T-cell (primary cell): ENCODE measurements at regions not wholly inside any gene's neighbourhood (a gene's known extent, or its start where the extent isn't known, plus 50 kb on each side); places are given as distances from the start of the nearest gene placed in this dataset.

ENCODE experiments used
- ATAC-seq, 4 experiments: fragments of 200-7000 bp in 3 of 4; fragments of 150-1000 bp in 1 of 4; cut with Tn5 transposase; replicated peaks in 1 of 4; 1 replicate in 3 of 4; 2 replicates in 1 of 4; pipeline ENCODE4 v1.10.0; 2021; ENCODE audit warnings: moderate library complexity in 3 of 4, mild to moderate bottlenecking in 2 of 4, moderate number of reproducible peaks in 1 of 4
- CTCF ChIA-PET, 2 donors: fragments of 300-600 bp; sonication (Branson Sonifier 250); formaldehyde crosslinking; loops; one replicate each; lab custom pipeline; 2022; ENCODE audit warnings: antibody characterized with exemption in 2 of 2; lab: Charles Lee
- POLR2A ChIA-PET, 2 donors: fragments of 300-600 bp; sonication (Branson Sonifier 250); formaldehyde crosslinking; loops; one replicate each; lab custom pipeline; 2022; ENCODE audit warnings: antibody characterized with exemption in 2 of 2; lab: Charles Lee
- DNase-seq, 35 experiments: peaks; one replicate each; pipeline versions ENCODE4 v3.0.0 to v3.0.0-alpha.2; 2013 to 2023
- H3K27ac ChIP-seq: one replicate; pipeline ENCODE4 v1.5.1; 2013; ENCODE audit warnings: low read length
- H3K27me3 ChIP-seq, 2 experiments: replicated peaks in 1 of 2; 1 replicate in 1 of 2; 2 replicates in 1 of 2; pipeline versions ENCODE4 v1.6.1 to v1.7.0; 2013; ENCODE audit warnings: low read length in 1 of 2, mixed read lengths in 1 of 2; ENCODE audit not compliant: control insufficient read depth in 2 of 2, insufficient read depth in 2 of 2; ENCODE audit errors: extremely low read depth in 1 of 2
- H3K36me3 ChIP-seq, 2 donors: 1 replicate in 1 of 2; 2 replicates in 1 of 2; pipeline versions ENCODE4 v1.6.1 to v1.7.0; 2013; ENCODE audit warnings: low read length in 1 of 2; ENCODE audit not compliant: control insufficient read depth in 2 of 2, insufficient read depth in 1 of 2; ENCODE audit errors: extremely low read depth in 1 of 2
- H3K4me1 ChIP-seq, 2 experiments: 1 replicate in 1 of 2; 2 replicates in 1 of 2; pipeline versions ENCODE4 v1.6.1 to v1.7.0; 2013; ENCODE audit warnings: low read length in 2 of 2, mixed read lengths in 1 of 2; ENCODE audit not compliant: insufficient read depth in 2 of 2, control insufficient read depth in 1 of 2; ENCODE audit errors: extremely low read depth in 1 of 2
- H3K4me3 ChIP-seq, 2 donors: 1 replicate in 1 of 2; 2 replicates in 1 of 2; pipeline versions ENCODE4 v1.5.1 to v1.7.0; 2013; ENCODE audit warnings: mild to moderate bottlenecking in 2 of 2, low read length in 1 of 2, moderate library complexity in 1 of 2; ENCODE audit not compliant: control insufficient read depth in 1 of 2; ENCODE audit errors: extremely low read depth in 1 of 2
- H3K9me3 ChIP-seq: 2 replicates; pipeline ENCODE4 v1.7.0; 2013
- H3K27ac Mint-ChIP-seq, 2 donors: one replicate each; pipeline ENCODE4 v1.8.0; 2020 to 2021; ENCODE audit warnings: mild to moderate bottlenecking in 2 of 2, mixed read lengths in 2 of 2
- H3K27me3 Mint-ChIP-seq, 2 donors: one replicate each; pipeline ENCODE4 v1.8.0; 2021 to 2022; ENCODE audit warnings: mixed read lengths in 2 of 2
- H3K36me3 Mint-ChIP-seq: one replicate; pipeline ENCODE4 v1.8.0; 2021; ENCODE audit warnings: mixed read lengths
- H3K4me1 Mint-ChIP-seq, 3 donors: one replicate each; pipeline ENCODE4 v1.8.0; 2020 to 2022; ENCODE audit warnings: mixed read lengths in 3 of 3, mild to moderate bottlenecking in 1 of 3
- H3K4me3 Mint-ChIP-seq, 3 donors: one replicate each; pipeline ENCODE4 v1.8.0; 2020 to 2022; ENCODE audit warnings: mild to moderate bottlenecking in 3 of 3, mixed read lengths in 3 of 3, moderate library complexity in 3 of 3
- H3K9me3 Mint-ChIP-seq, 3 donors: one replicate each; pipeline ENCODE4 v1.8.0; 2020 to 2022; ENCODE audit warnings: mixed read lengths in 3 of 3
- WGBS: methylation state at CpG from one replicate; pipeline ENCODE4 v1.1.5; 2013; ENCODE audit warnings: missing lambda C conversion rate; ENCODE audit not compliant: insufficient coverage; 5-methylcytosine and 5-hydroxymethylcytosine counted together

GRCh38 chr12:28966046-28966780, 182.9 kb upstream of the FAR2 start:
- Mint-ChIP-seq H3K36me3 (no peaks in the 10 kb centered on the region), H3K27me3 (peaks cover 8 to 22% of the 10 kb centered on the region in 2 donors), H3K4me3 (no peak overlapping the region), H3K4me1 (no peaks in the 10 kb centered on the region), H3K27ac (peak overlapping the region in 1 of 2 donors; percentile 53), H3K9me3 (no peaks in the 10 kb centered on the region)
- WGBS: 75% methylated on average over 1 of the region's 3 CpGs
- Histone ChIP-seq H3K4me1 (no peaks in the 10 kb centered on the region), H3K9me3 (no peaks in the 10 kb centered on the region), H3K27me3 (peaks cover 0 to 4% of the 10 kb centered on the region in 2 experiments), H3K27ac (no peak overlapping the region), H3K4me3 (no peak overlapping the region), H3K36me3 (no peaks in the 10 kb centered on the region)
- DNase-seq (no peak), ATAC-seq (no peak)
- ChIA-PET POLR2A (no interaction called here), CTCF (no interaction called here)

GRCh38 chr12:28967426-28967825, 181.7 kb upstream of the FAR2 start:
- no peaks in the 10 kb centered on the region for H3K4me1 Mint-ChIP-seq
- Histone ChIP-seq H3K4me1 (no peaks in the 10 kb centered on the region), H3K27ac (no peak overlapping the region), H3K4me3 (no peak overlapping the region), H3K36me3 (no peaks in the 10 kb centered on the region), H3K27me3 (peaks cover 0 to 4% of the 10 kb centered on the region in 2 experiments), H3K9me3 (no peaks in the 10 kb centered on the region)
- no peak overlapping the region for H3K4me3 Mint-ChIP-seq
- CTCF ChIA-PET: no interaction called here
- ATAC-seq (no peak), DNase-seq (no peak)
- H3K9me3 Mint-ChIP-seq: no peaks in the 10 kb centered on the region
- WGBS: 92% methylated on average over 7 of the region's 8 CpGs
- POLR2A ChIA-PET: no interaction called here
- H3K27me3 Mint-ChIP-seq: peaks cover 8 to 30% of the 10 kb centered on the region in 2 donors
- H3K36me3 Mint-ChIP-seq: no peaks in the 10 kb centered on the region
- no peak overlapping the region for H3K27ac Mint-ChIP-seq

GRCh38 chr12:28973491-28973890, 175.6 kb upstream of the FAR2 start:
- Histone ChIP-seq H3K27me3 (no peaks in the 10 kb centered on the region), H3K9me3 (no peaks in the 10 kb centered on the region), H3K27ac (no peak overlapping the region), H3K36me3 (no peaks in the 10 kb centered on the region), H3K4me3 (no peak overlapping the region), H3K4me1 (no peaks in the 10 kb centered on the region)
- DNase-seq (no peak), ATAC-seq (no peak)
- Mint-ChIP-seq H3K4me3 (no peak overlapping the region), H3K27me3 (peaks cover 2 to 19% of the 10 kb centered on the region in 2 donors), H3K4me1 (no peaks in the 10 kb centered on the region), H3K36me3 (no peaks in the 10 kb centered on the region), H3K27ac (no peak overlapping the region), H3K9me3 (no peaks in the 10 kb centered on the region)
- ChIA-PET POLR2A (no interaction called here), CTCF (interaction anchor here in 1 of 2 donors (0.5 kb wide), 1 partner anchor 184 kb away, joined by 4 read pairs; no protein-coding TSS in a partner anchor)
- WGBS: 67% methylated on average over 1 of the region's 2 CpGs

- no peak for DNase-seq
- Histone ChIP-seq H3K9me3 (no peaks in the 10 kb centered on the region), H3K27me3 (peaks cover 0 to 2% of the 10 kb centered on the region in 2 experiments), H3K27ac (no peak overlapping the region), H3K4me1 (no peaks in the 10 kb centered on the region), H3K4me3 (no peak overlapping the region), H3K36me3 (no peaks in the 10 kb centered on the region)
- H3K36me3 Mint-ChIP-seq: no peaks in the 10 kb centered on the region
- no peaks in the 10 kb centered on the region for H3K4me1 Mint-ChIP-seq
- no peak for ATAC-seq
- no CpG with 5 or more reads among the region's 1 CpG for WGBS
- CTCF ChIA-PET: interaction anchor here in 1 of 2 donors (0.5 to 0.7 kb wide), 2 partner anchors 342 to 1832 kb away, joined by 3 to 10 read pairs; no protein-coding TSS in a partner anchor
- peaks cover 5 to 26% of the 10 kb centered on the region in 2 donors for H3K27me3 Mint-ChIP-seq
- POLR2A ChIA-PET: no interaction called here
- H3K4me3 Mint-ChIP-seq: no peak overlapping the region
- H3K27ac Mint-ChIP-seq: no peak overlapping the region
- H3K9me3 Mint-ChIP-seq: no peaks in the 10 kb centered on the region
Measured at GRCh38 chr12:28974166-28974565, 174.9 kb upstream of the FAR2 start.

- Mint-ChIP-seq H3K4me1 (no peaks in the 10 kb centered on the region), H3K9me3 (no peaks in the 10 kb centered on the region), H3K4me3 (no peak overlapping the region), H3K27ac (no peak overlapping the region), H3K36me3 (no peaks in the 10 kb centered on the region), H3K27me3 (peaks cover 5 to 26% of the 10 kb centered on the region in 2 donors)
- ATAC-seq (no peak), DNase-seq (no peak)
- no peaks in the 10 kb centered on the region for H3K9me3 ChIP-seq
- no peak overlapping the region for H3K27ac ChIP-seq
- peaks cover 0 to 2% of the 10 kb centered on the region in 2 experiments for H3K27me3 ChIP-seq
- H3K4me1 ChIP-seq: no peaks in the 10 kb centered on the region
- ChIA-PET POLR2A (no interaction called here), CTCF (interaction anchor here in 1 of 2 donors (0.5 to 0.7 kb wide), 3 partner anchors 19 to 341 kb away, joined by 4 to 10 read pairs (median 5); no protein-coding TSS in a partner anchor)
- no peak overlapping the region for H3K4me3 ChIP-seq
- WGBS: no CpG with 5 or more reads among the region's 1 CpG
- H3K36me3 ChIP-seq: no peaks in the 10 kb centered on the region
Measured at GRCh38 chr12:28974883-28975282, 174.2 kb upstream of the FAR2 start.

GRCh38 chr12:28975564-28976340, 173.3 kb upstream of the FAR2 start:
- H3K4me1 Mint-ChIP-seq: no peaks in the 10 kb centered on the region

More at GRCh38 chr12:28975564-28976340, 173.3 kb upstream of the FAR2 start:
- Mint-ChIP-seq H3K27ac (no peak overlapping the region), H3K36me3 (no peaks in the 10 kb centered on the region), H3K9me3 (no peaks in the 10 kb centered on the region), H3K27me3 (peaks cover 5 to 35% of the 10 kb centered on the region in 2 donors), H3K4me3 (no peak overlapping the region)
- Histone ChIP-seq H3K4me3 (no peak overlapping the region), H3K9me3 (no peaks in the 10 kb centered on the region), H3K27me3 (peaks cover 0 to 2% of the 10 kb centered on the region in 2 experiments), H3K36me3 (no peaks in the 10 kb centered on the region), H3K27ac (no peak overlapping the region), H3K4me1 (no peaks in the 10 kb centered on the region)
- CTCF ChIA-PET: no interaction called here
- POLR2A ChIA-PET: no interaction called here
- WGBS: no CpG with 5 or more reads among the region's 3 CpGs
- no peak for DNase-seq
- ATAC-seq: no peak
